Activated naive CD8-positive, alpha-beta T cell treated with anti-CD3 and anti-CD28 coated beads, Interleukin-2, amount 10 ng/mL, durations not matched to agents 7 days and 5 days (primary cell): ENCODE measurements at regions not wholly inside any gene's neighbourhood (a gene's known extent, or its start where the extent isn't known, plus 50 kb on each side); places are given as distances from the start of the nearest gene placed in this dataset.

Experiments used
- ATAC-seq: fragments of 150-1000 bp; cut with Tn5 transposase; one replicate; pipeline ENCODE4 v1.10.0; 2021; ENCODE audit warnings: low read depth, moderate library complexity
- POLR2A ChIA-PET: fragments of 350-600 bp; sonication (Branson Sonifier 250); formaldehyde crosslinking; loops from one replicate; lab custom pipeline; 2021; ENCODE audit warnings: antibody characterized with exemption; lab: Charles Lee
- DNase-seq: peaks from one replicate; pipeline ENCODE4 v3.0.0; 2021
- H3K27ac Mint-ChIP-seq: one replicate; pipeline ENCODE4 v1.8.0; 2022; ENCODE audit warnings: mild to moderate bottlenecking, mixed read lengths
- H3K27me3 Mint-ChIP-seq: one replicate; pipeline ENCODE4 v1.8.0; 2022; ENCODE audit warnings: mild to moderate bottlenecking, moderate library complexity, mixed read lengths
- H3K36me3 Mint-ChIP-seq: one replicate; pipeline ENCODE4 v1.8.0; 2021; ENCODE audit warnings: mild to moderate bottlenecking, mixed read lengths
- H3K4me1 Mint-ChIP-seq: one replicate; pipeline ENCODE4 v1.8.0; 2021; ENCODE audit warnings: mixed read lengths
- H3K4me3 Mint-ChIP-seq: one replicate; pipeline ENCODE4 v1.8.0; 2022; ENCODE audit warnings: mild to moderate bottlenecking, moderate library complexity, mixed read lengths
- H3K9me3 Mint-ChIP-seq: one replicate; pipeline ENCODE4 v1.8.0; 2021; ENCODE audit warnings: mixed read lengths

- no peaks in the 10 kb centered on the region for H3K4me1 Mint-ChIP-seq
- DNase-seq (no peak), ATAC-seq (no peak)
- H3K4me3 Mint-ChIP-seq, result no peak overlapping the region
- H3K27me3 Mint-ChIP-seq, result peaks cover 14% of the 10 kb centered on the region
- H3K27ac Mint-ChIP-seq, result no peak overlapping the region
- POLR2A ChIA-PET, result no interaction called here
- no peaks in the 10 kb centered on the region for H3K36me3 Mint-ChIP-seq
- no peaks in the 10 kb centered on the region for H3K9me3 Mint-ChIP-seq
Measured at GRCh38 chr1:226496453-226497015, 52.0 kb upstream of the STUM start.

DNA sequence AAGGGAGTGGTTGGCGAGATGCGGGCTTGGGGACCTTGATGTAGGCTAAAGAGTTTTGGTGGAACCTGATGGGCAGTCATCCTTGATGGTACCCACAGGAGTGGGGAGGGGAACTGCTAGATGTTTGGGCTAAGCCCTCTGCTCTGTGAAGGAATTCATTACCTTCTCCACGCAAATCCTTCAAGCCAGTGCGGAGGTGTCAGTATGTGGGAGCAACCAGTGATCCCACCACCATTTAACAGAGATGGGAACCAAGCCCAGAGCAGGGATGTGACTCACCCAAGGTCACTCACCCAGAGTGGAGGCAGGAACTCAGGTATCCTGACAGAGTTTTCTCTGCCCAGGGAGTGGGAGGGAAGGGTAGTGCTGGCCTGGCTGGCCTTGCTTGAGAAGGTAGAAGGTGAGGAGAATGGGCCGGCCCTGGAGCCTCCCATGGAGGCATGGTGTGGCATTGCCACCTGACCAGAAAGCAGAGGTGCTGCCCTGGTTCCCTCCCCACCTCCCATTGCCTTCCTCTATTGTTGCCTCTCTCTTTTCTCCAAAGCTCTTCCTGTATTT is 51.2 kb upstream of the STUM start:
- Mint-ChIP-seq H3K27ac (no peak overlapping the region), H3K36me3 (no peaks in the 10 kb centered on the region)
- DNase-seq, result no peak

DNA sequence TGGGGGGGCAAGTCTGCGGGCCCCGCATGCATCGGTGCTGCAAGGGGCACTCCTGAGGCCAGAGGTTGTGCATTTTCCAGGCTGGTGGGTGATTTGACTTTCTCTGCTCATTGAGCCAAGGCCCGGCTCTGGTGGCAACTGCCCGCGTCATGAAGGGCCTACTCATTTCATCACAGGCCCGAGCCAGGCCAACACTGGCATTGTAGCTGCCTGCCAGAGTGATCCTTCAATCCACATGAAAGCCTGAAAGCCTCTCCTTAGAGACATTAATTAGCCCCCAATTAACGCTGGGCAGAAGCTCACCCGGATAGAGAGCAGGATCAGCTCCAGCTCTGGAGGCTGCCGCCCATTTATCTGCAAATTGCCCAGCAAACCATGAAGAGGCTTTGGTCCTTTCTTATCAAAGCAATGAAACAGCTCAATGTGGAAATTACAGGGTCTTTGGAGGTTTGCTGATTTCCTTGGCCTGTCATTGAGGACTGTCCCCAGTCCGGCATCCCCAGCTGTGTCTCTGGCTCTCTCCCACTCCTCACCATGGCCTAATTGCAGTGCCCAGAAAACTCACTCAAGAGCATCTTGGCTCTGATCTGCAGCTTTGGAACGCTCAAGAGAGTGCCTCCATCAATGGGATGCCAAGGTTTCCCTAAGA is 50.4 kb upstream of the STUM start:
- H3K4me3 Mint-ChIP-seq, result no peak overlapping the region
- H3K27me3 Mint-ChIP-seq, result peaks cover 30% of the 10 kb centered on the region

More for the DNA sequence above, 51.2 kb upstream of the STUM start:
- Mint-ChIP-seq H3K27me3 (peaks cover 22% of the 10 kb centered on the region), H3K9me3 (no peaks in the 10 kb centered on the region), H3K4me3 (no peak overlapping the region), H3K4me1 (no peaks in the 10 kb centered on the region)
- POLR2A ChIA-PET, result no interaction called here
- no peak for ATAC-seq

DNA sequence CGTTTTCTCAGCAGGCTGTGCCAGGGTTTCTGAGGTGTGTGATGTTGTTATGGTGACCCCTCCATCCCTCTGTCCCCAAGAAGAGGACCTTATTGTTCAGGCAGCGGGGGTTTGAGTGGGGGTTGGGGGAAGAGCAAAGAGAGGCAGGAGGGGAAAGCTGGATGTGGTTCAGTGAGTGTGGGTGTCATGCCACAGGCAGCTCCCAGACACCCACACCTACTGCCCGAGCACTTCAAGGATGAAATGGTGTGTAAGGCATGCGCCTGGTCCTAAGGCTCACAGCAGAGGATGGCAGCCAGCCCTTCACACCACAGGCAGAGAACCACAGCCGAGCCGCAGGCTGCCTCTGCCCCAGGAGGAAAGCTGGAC is 49.9 kb upstream of the STUM start:
- POLR2A ChIA-PET, result no interaction called here
- H3K27ac Mint-ChIP-seq, result no peak overlapping the region
- peaks cover 33% of the 10 kb centered on the region for H3K27me3 Mint-ChIP-seq
- no peak overlapping the region for H3K4me3 Mint-ChIP-seq
- no peaks in the 10 kb centered on the region for H3K4me1 Mint-ChIP-seq
- H3K9me3 Mint-ChIP-seq, result no peaks in the 10 kb centered on the region
- H3K36me3 Mint-ChIP-seq, result no peaks in the 10 kb centered on the region
- no peak for DNase-seq
- ATAC-seq, result no peak

More for the DNA sequence above, 50.4 kb upstream of the STUM start:
- ATAC-seq, result no peak
- Mint-ChIP-seq H3K27ac (no peak overlapping the region), H3K9me3 (no peaks in the 10 kb centered on the region), H3K36me3 (no peaks in the 10 kb centered on the region), H3K4me1 (no peaks in the 10 kb centered on the region)
- POLR2A ChIA-PET, result no interaction called here
- DNase-seq, result no peak
